Tibial nerve (tissue), 4 donors: ENCODE measurements at regions not wholly inside any gene's neighbourhood (a gene's known extent, or its start where the extent isn't known, plus 50 kb on each side); places are given as distances from the start of the nearest gene placed in this dataset.

Experiments
- CTCF ChIP-seq, 5 experiments: fragments of 200-600 bp in 3 of 5; fragments of 450-650 bp in 2 of 5; sonication (generic) in 3 of 5; IDR thresholded peaks; one replicate each; pipeline ENCODE4 v1.5.1; 2016 to 2019; ENCODE audit warnings: antibody characterized with exemption in 5 of 5, mild to moderate bottlenecking in 3 of 5, moderate library complexity in 2 of 5
- EP300 ChIP-seq, 2 donors: sonication (generic); formaldehyde crosslinking; IDR thresholded peaks; one replicate each; pipeline ENCODE4 v1.6.1; 2017; ENCODE audit warnings: antibody characterized with exemption in 2 of 2, mild to moderate bottlenecking in 1 of 2
- POLR2A ChIP-seq, 2 donors: fragments of 450-650 bp; IDR thresholded peaks; one replicate each; pipeline ENCODE4 v1.6.1; 2017; ENCODE audit warnings: antibody characterized with exemption in 2 of 2, mild to moderate bottlenecking in 2 of 2, moderate library complexity in 2 of 2

- TF ChIP-seq CTCF (IDR thresholded peaks at IDR 0.05) (no peak), POLR2A (IDR thresholded peaks at IDR 0.05) (no peak), EP300 (IDR thresholded peaks at IDR 0.05) (no peak)
Measured at GRCh38 chr1:234968451-234968850, 160.2 kb downstream of the TOMM20 start.
